ENCODE measurements at regions not wholly inside any gene's neighbourhood (a gene's known extent, or its start where the extent isn't known, plus 50 kb on each side); places are given as distances from the start of the nearest gene placed in this dataset.

GRCh38 chrX:39163581-39164126 lies 362.4 kb downstream of the MID1IP1 start:
- Histone ChIP-seq H3K36me3 (ENCODE audit: control insufficient read depth in 4 of 4, insufficient read depth in 3 of 4, low read depth in 1 of 4, low read length in 3 of 4) (no peaks in the 10 kb centered on the region), H3K27ac (ENCODE audit: low read depth in 1 of 2, low read length in 2 of 2) (no peak overlapping the region), H3K9me3 (ENCODE audit: control insufficient read depth in 4 of 4, low read length in 3 of 4) (no peaks in the 10 kb centered on the region), H3K27me3 (ENCODE audit: control insufficient read depth in 4 of 4, insufficient read depth in 4 of 4, low read length in 3 of 4) (peaks cover 0 to 10% (median 0%) of the 10 kb centered on the region in 4 donors), H3K4me1 (ENCODE audit: control insufficient read depth in 4 of 4, insufficient read depth in 4 of 4, low read length in 3 of 4) (no peaks in the 10 kb centered on the region), H3K4me3 (ENCODE audit: low read depth in 1 of 3, low read length in 3 of 3) (no peak overlapping the region), H3K9ac (ENCODE audit: low read depth in 1 of 2, low read length in 2 of 2) (no peak overlapping the region)
- no peak for DNase-seq (ENCODE audit: low spot score)
- TF ChIP-seq RXRA (IDR thresholded peaks at IDR 0.05) (no peak), HNF4G (IDR thresholded peaks at IDR 0.05) (no peak), GABPA (IDR thresholded peaks at IDR 0.05 in 1 of 2, conservative IDR thresholded peaks at IDR 0.05 in 1 of 2) (no peak), CTCF (IDR thresholded peaks at IDR 0.05; ENCODE audit: low read depth, low read length, missing input control) (no peak), SP1 (IDR thresholded peaks at IDR 0.05) (no peak), ATF3 (IDR thresholded peaks at IDR 0.05) (no peak), NR2F2 (IDR thresholded peaks at IDR 0.05) (no peak), RAD21 (IDR thresholded peaks at IDR 0.05) (no peak), EGR1 (IDR thresholded peaks at IDR 0.05; ENCODE audit: low read depth in 2 of 2) (no peak), FOXA1 (IDR thresholded peaks at IDR 0.05) (no peak), FOXA2 (IDR thresholded peaks at IDR 0.05) (no peak), HNF4A (conservative IDR thresholded peaks at IDR 0.05) (no peak), JUND (IDR thresholded peaks at IDR 0.05) (no peak), ZBTB33 (IDR thresholded peaks at IDR 0.05) (no peak), MAX (IDR thresholded peaks at IDR 0.05) (no peak), REST (IDR thresholded peaks at IDR 0.05) (no peak), TAF1 (conservative IDR thresholded peaks at IDR 0.05) (no peak), YY1 (IDR thresholded peaks at IDR 0.05) (no peak)
- 100% methylated on average over 3 of the region's 3 CpGs for WGBS
